Kidney capillary endothelial cell (primary cell): ENCODE measurements at regions not wholly inside any gene's neighbourhood (a gene's known extent, or its start where the extent isn't known, plus 50 kb on each side); places are given as distances from the start of the nearest gene placed in this dataset.

Source experiments
- DNase-seq: peaks from one replicate; pipeline ENCODE4 v3.0.0-alpha.2; 2018; ENCODE audit warnings: low spot score

GRCh38 chr5:7018198-7018597 is 305.0 kb downstream of the TENT4A start:
- no peak for DNase-seq

- no peak for DNase-seq
These were observed 305.4 kb downstream of the TENT4A start for GRCh38 chr5:7018601-7019000.

GRCh38 chr5:7036192-7036835 is 323.1 kb downstream of the TENT4A start:
- no peak for DNase-seq

GRCh38 chr5:7039074-7039473 is 325.8 kb downstream of the TENT4A start:
- no peak for DNase-seq

DNA sequence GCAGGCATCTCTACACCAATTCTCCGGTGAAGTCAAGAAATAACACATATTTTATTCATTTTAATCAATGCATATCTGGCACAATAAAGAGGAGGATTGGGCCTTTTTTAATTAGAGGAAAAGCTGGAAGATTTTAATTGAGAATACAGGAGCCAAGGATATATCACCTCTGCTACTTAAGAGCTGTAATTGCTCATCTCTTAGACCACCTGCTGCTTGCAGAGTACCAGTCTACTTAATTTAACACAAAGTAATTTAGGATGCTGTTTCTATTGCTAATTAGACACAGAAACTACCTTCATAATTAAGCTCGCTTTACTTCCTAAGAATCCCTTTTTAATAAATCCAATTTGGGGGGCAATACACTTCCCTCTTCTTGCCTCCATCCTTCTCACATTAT is 326.9 kb downstream of the TENT4A start:
- no peak for DNase-seq

- DNase-seq = no peak
These were observed 330.6 kb downstream of the TENT4A start for GRCh38 chr5:7043797-7044196.

- DNase-seq = no peak
These were observed 334.5 kb downstream of the TENT4A start for GRCh38 chr5:7047511-7048261.

- no peak for DNase-seq
These were observed 337.8 kb downstream of the TENT4A start for GRCh38 chr5:7050986-7051385.

- DNase-seq = no peak
These were observed 339.9 kb downstream of the TENT4A start for GRCh38 chr5:7053125-7053524.

- DNase-seq = no peak
These were observed 340.4 kb downstream of the TENT4A start for GRCh38 chr5:7053528-7054209.

DNA sequence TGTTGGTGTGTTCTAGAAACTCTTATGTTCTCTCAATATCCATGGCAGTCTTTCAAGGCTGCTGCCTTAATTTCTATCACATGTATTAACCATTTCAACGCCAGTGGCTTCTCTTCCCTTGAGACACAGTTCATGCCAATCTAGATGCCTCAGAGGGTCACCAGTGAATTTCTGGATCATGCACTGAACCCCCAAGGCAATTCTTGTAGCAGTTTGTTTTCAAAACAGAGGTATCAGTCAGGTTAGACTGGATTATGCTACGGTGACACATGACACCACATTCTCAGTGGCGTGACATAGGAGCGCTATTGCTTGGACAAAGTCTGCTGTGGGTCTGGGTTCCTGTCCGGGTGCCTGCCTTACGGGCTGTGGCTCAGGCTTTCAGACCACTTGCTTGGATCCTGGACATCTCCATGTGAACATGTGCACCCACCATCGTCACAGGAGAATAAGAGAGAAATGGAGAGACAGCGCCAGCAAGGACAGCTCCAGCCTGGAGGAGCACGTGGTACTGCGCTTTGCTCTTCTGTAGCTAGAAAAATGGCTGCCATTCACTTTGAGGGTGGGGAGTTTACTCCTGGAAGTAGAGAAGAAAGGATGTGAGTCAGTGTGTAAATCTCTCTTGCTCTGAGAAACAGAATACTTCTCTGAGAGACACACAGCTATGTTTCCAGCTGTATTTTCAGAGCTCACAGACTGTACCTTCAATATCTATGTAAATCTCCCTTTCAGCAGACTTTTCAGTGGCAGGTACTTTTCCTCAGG is 329.3 kb upstream of the ADCY2 start:
- DNase-seq = no peak

- no peak for DNase-seq
These were observed 327.8 kb upstream of the ADCY2 start for GRCh38 chr5:7068156-7068555.

GRCh38 chr5:7068899-7069298 is 327.0 kb upstream of the ADCY2 start:
- no peak for DNase-seq

DNA sequence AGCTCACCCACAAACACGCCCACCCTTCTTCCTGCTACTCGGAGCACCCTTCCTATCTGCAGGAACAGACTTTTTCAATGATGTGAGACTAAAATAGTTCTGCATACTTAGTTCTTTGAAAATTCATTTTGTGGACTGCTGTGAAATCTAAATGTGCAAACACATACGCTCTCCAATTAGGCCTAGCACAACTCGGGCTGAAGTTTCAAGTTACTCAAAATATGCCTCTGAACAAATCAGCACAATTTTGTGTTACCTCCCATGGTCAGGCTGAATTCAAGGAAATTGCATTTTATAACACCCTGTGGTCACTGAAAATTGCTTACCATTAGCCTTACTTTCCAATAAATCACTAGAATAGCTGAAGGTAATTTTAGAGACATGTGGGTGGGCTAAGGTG is 323.8 kb upstream of the ADCY2 start:
- DNase-seq = no peak

DNA sequence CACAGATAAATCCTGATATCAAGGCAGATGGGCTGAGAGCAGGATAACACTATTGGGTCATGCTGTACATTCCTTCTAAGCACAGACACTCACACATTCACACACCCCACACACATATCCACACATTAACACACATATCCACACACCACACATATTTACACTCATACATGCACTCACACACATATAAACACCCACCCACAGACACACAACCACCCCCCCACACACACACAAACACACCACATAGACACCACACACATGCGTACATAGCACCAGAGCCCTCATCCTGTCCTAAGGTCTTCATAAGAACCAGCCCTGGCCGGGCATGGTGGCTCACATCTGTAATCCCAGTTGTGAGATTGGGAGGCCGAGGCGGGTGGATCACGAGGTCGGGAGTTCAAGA is 322.3 kb upstream of the ADCY2 start:
- DNase-seq = no peak

DNA sequence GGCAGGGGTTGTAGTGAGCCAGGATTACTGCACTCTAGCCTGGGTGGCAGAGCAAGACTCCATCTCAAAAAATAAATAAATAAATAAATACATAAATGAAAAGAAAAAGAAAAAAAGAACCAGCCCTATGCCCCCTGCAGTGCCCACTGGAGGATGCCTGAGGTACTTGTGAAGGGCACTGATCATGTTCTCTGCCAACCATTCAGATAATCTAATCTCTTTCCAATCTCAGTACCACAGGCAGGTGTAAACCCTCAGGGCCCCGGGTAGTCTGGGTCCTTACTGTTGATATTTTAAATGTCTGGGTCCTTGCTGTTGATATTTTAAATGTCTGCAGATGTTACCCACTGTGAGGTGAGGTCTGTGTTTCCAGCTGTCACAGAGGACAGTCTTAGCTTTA is 321.8 kb upstream of the ADCY2 start:
- no peak for DNase-seq

- DNase-seq = no peak
These were observed 320.5 kb upstream of the ADCY2 start for GRCh38 chr5:7075470-7075869.

DNA sequence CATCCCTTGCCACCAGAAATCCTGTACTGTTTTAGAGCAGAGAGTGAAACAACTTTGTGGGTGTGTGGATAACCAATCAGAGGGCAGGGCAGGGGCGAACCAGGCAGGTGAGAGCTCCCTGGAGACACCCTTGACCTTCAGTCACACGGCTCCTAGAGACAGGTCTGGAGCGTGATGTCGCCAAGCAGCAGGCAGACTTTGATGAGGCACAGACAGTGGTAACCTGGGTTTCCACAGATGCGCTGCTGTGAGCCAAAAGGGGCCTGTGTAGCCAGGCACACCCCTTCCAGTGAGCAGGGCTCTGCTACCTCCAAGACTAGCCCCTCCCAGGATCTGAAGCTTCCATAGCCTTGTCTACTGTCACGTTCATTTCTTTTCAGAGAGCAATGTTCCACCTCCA is 317.8 kb upstream of the ADCY2 start:
- DNase-seq = no peak

GRCh38 chr5:7078901-7079300 is 317.0 kb upstream of the ADCY2 start:
- DNase-seq = no peak

GRCh38 chr5:7080501-7080900 is 315.4 kb upstream of the ADCY2 start:
- DNase-seq = no peak

GRCh38 chr5:7087719-7088297 is 308.1 kb upstream of the ADCY2 start:
- no peak for DNase-seq

- DNase-seq = no peak
These were observed 307.1 kb upstream of the ADCY2 start for GRCh38 chr5:7088849-7089248.
